A172 (cell line): ENCODE measurements at regions not wholly inside any gene's neighbourhood (a gene's known extent, or its start where the extent isn't known, plus 50 kb on each side); places are given as distances from the start of the nearest gene placed in this dataset.

Source experiments
- DNase-seq: peaks from one replicate; pipeline ENCODE4 v3.0.0-alpha.2; 2015; ENCODE audit warnings: low spot score

- DNase-seq, result no peak
Observed at GRCh38 chr15:36344887-36345286, 234.5 kb upstream of the CDIN1 start.

DNA sequence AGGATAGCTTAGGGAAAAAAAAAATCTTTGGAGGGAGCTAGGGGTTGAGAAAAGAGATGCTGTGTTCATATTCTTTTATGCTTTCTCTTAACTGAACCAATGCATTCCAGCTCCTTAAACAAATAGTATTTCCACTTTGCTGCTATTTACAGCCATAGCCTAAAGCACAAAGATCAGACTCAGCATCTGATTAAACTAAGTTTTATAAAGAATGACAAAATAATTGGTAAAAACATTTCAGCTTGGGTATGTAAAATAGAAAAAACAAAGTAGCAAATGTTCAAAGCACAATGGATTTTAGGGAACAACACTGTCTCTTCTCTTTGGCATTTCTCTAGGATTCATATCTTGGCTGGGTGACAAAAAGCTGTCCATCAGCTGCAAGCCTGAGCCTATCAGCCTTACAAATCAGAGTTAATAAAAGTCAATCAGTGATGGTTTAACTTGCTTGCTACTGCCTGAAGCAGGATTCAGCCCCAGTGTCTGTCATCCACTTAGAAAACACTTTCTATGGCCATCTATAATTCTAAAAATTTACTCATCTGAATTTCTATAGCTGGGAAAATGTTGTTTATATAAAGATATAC lies 232.1 kb upstream of the CDIN1 start:
- DNase-seq, result no peak

DNA sequence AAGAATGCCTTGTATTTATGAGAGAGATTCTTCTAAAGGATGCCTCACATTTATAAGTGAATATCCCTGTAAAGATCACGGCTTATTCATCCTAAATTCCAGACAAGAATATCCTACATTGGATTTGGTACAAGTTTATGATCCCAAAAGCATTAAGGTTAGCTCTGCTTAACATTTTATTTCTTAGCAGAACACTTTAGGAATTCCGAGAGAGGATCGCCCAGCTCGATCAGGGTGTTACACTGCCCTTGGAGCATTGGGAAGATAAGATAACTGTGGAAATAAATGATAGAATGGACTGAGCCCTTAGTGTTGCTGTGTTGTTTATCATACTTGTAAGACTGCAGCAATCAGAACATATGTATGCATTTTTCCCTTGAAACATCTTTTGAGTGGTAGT lies 223.0 kb upstream of the CDIN1 start:
- DNase-seq, result peak; percentile 45

DNA sequence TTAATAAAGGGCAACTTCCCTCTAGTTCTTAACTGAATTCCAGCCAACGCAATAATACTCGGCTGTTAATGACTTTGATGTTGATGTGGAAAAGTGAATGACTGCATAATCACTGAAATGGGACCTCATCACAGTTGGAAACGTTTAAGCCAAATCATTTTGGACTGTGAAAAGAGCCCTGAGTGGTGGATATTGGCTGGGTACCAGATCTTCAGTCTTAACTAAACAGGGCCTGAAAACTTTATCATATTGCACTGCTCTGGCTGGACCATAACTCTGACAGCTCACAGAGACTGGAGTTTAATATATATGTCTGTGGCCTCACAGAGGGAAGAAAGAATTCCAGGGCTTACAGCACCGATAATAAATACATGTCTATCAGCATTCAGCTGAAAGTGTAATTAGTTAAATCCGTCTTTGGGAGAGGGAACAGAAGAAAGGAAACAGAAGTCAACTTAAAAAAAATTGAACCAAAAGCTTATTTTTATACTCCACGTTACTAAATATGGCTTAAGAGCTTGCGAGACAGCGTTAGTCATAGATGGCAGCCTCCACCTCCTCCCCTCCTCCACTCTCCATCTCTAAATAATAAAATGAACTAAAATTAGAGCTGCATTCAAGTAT lies 222.3 kb upstream of the CDIN1 start:
- peak; percentile 83 for DNase-seq

- peak; percentile 80 for DNase-seq
Observed at GRCh38 chr15:36358094-36358493, 221.3 kb upstream of the CDIN1 start.

GRCh38 chr15:36358523-36358922 lies 220.9 kb upstream of the CDIN1 start:
- peak; percentile 49 for DNase-seq

- peak; percentile 68 for DNase-seq
Observed at GRCh38 chr15:36359286-36359685, 220.1 kb upstream of the CDIN1 start.

DNA sequence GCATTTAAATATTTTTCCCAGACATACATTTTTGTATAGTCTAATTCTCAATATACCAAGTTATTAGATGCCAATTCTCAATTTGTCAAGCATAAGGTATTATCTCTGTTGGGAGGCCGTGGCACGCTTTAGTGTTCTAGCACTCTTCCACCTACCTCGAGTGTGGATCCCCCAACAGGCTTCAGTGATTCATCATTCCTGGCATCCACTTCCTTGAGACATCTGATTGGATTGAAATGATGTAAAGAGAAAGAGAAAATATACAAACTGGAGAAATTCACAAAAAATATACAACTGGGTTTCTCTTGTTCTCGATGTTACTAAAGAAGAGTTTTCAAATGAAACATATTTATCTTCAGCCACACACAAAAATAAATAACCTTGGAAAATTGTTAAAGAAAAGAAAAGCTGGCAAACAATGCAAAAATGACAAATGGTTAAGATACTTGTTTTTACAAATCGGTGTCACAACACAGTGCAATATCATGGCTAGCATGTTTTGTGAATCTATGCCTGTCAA lies 218.0 kb upstream of the CDIN1 start:
- DNase-seq, result peak; percentile 91

GRCh38 chr15:36362509-36362915 lies 216.9 kb upstream of the CDIN1 start:
- DNase-seq, result peak; percentile 86

- DNase-seq, result peak; percentile 93
Observed at GRCh38 chr15:36363335-36363734, 216.1 kb upstream of the CDIN1 start.

DNA sequence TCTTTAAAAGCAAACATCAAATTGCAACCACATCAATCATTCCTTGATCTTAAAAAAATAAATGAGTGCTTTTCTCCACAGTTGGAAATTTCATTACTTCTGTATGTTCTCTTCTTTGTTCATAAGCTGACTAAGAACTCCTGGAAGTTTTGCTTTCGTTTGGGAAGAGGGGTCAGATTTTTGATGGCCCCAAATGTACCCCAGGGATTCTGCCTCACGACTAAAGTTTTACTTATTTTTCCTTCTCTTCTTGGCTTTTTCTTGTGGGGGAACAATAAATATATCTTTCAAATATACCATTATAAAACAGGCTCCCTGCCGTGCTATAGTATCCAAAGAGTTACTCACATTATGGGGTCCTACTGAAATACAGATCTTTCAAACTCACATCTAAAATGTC lies 215.0 kb upstream of the CDIN1 start:
- peak; percentile 40 for DNase-seq

DNA sequence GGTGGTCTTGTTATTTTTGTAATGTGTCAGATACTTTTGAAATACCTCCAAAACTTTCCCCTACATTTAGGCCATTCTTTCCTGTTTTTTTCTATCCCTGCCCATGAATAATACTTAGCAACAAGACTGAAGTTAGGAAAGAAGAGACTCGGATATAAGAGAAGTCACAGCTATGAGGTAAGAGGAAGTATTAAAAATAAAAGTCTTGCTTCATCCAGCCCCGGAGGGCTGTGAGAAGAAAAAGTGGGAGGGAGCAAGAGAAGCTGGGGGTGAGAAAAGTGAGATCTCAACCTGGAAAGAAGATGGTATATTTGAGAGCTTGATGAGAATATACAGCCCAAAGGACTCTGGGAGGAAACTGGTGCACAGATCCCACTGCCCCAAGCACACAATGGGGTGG lies 213.5 kb upstream of the CDIN1 start:
- DNase-seq, result peak; percentile 27

GRCh38 chr15:36370051-36370730 lies 209.2 kb upstream of the CDIN1 start:
- no peak for DNase-seq

GRCh38 chr15:36370731-36371112 lies 208.7 kb upstream of the CDIN1 start:
- peak; percentile 91 for DNase-seq

- DNase-seq, result peak; percentile 68
Observed at GRCh38 chr15:36371509-36371908, 207.9 kb upstream of the CDIN1 start.

- DNase-seq, result no peak
Observed at GRCh38 chr15:36372968-36373367, 206.5 kb upstream of the CDIN1 start.

GRCh38 chr15:36373550-36373949 lies 205.9 kb upstream of the CDIN1 start:
- peak; percentile 90 for DNase-seq

DNA sequence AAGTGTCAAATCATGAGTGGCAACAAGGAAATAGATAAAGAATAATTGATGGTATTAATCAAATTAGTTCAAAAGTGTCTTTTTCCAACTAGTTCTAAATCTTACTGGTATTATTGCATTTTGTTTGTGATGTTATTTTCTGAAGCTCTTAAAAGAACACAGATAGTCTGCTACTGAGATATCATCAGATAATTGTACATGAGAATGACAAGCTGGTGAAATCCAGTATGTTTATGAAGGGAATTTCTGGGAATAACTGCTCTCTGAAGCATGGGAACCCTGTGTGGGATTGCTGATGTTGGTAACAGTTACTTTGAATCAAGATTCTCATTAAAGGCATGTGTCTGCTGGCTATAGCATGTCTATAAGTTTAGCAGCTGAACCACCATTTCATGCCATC lies 190.3 kb upstream of the CDIN1 start:
- no peak for DNase-seq

DNA sequence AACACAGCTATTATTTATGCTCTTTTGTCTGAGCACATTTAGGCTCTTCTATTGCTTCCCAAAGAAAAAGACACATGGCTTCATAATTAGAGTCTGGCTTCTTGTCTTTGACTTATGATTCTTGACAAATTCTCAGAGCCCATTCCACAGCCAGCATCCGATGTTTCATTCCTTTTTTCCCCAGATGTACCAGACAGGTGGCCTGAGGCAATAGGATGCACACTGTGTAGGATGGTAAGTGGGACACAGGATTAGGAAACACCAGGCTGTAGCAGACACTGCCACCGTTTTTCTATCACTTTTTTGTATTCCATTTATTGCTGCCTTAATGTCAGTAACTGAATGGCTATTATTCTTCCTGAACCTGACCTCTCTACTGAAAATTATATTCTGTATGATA lies 188.9 kb upstream of the CDIN1 start:
- no peak for DNase-seq

GRCh38 chr15:36392676-36393266 lies 186.7 kb upstream of the CDIN1 start:
- DNase-seq, result no peak

GRCh38 chr15:36398212-36398611 lies 181.2 kb upstream of the CDIN1 start:
- DNase-seq, result peak; percentile 6

DNA sequence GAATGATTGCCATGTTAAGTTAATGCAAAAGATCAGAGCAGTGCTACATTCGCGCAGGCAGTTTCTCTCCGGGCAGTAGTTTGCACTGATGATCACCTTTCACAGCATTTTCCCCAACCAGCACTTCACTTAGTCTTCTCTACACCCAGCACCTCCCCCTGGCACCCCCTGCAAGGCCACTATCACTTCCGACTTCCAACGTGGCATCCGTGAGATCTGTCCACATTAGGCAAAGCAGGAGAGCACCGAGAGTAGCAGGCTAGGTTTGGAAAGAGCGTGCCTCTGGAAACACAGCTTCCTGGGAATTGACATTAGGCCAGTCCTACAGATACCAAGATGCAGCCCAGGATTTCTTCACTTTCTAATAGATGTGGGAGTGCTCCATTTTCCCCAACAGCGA lies 180.2 kb upstream of the CDIN1 start:
- DNase-seq, result peak; percentile 93
